ENCODE measurements at regions not wholly inside any gene's neighbourhood (a gene's known extent, or its start where the extent isn't known, plus 50 kb on each side); places are given as distances from the start of the nearest gene placed in this dataset.
"Not testable (repeated sequence)": the region's sequence is repeated elsewhere in the genome, so short reads cannot be mapped to it uniquely, and the experiment has no call there.

GRCh38 chr2:176854878-176855277 lies 357.7 kb upstream of the HNRNPA3 start:
- no peak for DNase-seq

- no peak for DNase-seq
These were observed 355.9 kb upstream of the HNRNPA3 start for GRCh38 chr2:176856683-176857082.

GRCh38 chr2:176865336-176865735 lies 347.3 kb upstream of the HNRNPA3 start:
- no peak for DNase-seq

DNA sequence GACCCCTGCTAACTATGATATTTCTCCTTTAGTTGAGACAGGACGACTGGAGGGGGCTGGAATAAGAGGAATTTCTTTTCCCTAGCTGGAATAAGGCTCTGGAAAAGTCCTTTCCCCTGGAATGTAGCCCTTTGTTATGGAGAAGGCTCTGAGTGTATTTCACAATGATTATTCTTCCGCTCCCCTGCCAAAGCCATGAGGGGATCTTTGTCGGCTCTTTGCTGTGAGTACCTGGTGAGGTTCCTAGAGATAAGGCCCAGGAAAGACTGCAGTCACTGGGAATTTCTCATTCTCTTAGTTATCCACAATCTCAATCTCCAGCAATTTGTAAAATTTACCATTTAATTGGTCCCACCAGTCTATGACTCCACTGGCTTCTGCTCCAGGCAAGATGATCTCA lies 340.2 kb upstream of the HNRNPA3 start:
- DNase-seq = no peak

DNA sequence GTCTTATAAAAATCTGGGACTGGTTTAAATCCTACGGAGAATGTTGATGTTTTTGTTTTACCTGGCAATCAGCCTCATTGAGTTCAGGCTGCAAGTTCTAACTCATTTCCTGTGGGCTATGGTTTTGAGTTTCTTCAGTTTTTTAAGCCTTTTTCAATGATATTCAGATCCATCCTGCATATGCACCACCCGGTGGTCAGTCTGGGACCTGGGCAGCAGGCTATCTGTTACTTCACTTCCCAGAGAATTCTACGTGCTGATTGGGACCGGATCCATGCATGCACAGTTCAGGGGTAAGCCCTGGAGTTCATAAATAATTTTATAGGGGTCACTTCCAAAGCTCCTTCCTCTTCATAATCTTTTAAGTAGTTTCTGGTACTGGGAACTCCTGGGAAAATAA lies 339.2 kb upstream of the HNRNPA3 start:
- no peak for DNase-seq

DNA sequence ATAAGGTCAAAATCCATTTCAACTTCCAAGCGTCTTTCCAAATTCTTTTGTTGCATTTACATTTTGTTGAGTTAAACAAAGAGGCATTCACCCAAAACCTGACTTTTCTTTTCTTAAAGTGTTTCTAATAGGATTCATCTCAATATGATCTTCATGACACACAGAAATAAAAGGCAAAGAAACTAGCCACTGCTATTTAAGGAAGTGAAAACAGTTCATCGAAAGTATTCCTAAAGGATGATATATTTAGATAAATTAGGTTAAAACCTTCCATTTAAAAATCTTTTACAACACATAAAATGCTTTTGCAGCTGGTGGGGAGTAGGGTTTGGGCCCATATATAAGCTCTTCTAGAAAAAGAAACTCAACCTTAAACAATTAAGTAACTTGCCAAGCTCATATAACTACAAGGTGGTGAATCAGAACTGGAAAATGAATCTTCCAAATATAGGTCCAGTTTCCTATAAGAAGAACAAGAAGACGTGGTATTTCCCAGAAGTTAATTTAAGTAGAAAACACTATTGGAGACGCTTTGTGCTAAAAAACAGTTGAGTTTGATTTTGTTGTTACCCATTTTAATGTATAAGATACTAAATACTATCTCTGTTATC lies 336.0 kb upstream of the HNRNPA3 start:
- no peak for DNase-seq

- no peak for DNase-seq
These were observed 333.1 kb upstream of the HNRNPA3 start for GRCh38 chr2:176879426-176879995.

GRCh38 chr2:176882045-176882444 lies 330.5 kb upstream of the HNRNPA3 start:
- DNase-seq = not testable (repeated sequence)

- DNase-seq = no peak
These were observed 327.5 kb upstream of the HNRNPA3 start for GRCh38 chr2:176885001-176885643.

- DNase-seq = no peak
These were observed 326.9 kb upstream of the HNRNPA3 start for GRCh38 chr2:176885661-176886060.

DNA sequence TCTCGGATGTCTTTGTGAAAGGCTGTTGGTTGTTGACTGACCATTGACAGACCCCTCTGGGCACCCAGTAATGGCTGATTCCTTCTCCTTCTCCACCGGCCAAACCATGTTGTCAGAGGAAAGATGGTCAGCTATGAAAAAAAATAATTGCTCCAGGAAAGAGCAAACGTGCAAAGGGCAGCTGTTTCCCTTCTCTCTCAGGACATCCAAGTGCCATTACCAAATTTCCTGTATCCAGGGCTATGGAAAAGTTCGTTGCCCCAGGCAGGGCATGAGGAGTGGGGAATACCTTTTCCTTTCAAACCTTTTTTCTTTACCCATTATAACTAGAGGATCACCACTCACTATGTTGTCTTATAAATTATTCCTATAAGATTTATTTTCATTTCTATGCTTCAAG lies 321.5 kb upstream of the HNRNPA3 start:
- no peak for DNase-seq

DNA sequence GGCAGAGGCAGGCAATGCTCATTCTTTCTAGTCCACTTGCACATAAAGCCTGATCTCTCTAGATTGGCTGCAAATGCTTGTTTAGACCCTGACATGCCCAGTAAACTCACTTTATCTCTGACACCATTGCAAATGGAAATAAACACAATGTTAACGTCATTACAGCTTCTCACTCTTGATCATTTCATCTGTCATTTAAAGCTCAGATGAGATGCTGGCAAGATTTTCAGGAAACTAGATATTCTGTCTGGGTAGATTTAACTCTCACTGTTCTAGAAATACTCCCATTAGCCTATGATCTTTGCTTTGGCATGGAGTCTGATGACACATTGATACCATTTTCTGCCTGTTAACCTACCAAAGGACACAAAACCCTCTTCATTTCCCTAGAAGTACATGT lies 320.7 kb upstream of the HNRNPA3 start:
- DNase-seq = no peak

DNA sequence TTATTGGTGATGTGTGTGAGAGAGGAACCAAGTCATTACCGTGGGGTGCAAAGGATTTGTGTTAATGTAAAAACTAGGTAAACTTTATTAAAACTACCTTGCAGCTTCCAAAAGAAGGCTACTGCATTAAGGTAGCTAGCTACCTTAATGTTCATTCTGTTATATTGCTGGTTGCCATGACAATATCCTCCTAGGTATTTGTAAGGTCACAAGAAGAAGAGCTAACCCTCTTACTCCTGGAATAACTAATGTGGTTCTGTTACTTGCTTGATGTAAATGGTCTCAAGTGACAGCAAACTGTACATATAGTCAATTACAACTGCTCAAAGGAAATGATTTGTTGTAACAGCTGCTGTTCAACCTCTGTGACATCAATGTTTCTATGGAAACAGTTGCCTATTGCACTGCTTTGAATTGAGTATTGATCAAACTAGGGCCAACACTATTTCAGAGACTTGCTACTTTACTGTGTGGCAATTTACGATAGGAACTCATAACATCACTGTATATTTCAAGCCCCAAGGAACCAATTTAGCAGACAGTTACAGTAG lies 319.8 kb upstream of the HNRNPA3 start:
- no peak for DNase-seq

DNA sequence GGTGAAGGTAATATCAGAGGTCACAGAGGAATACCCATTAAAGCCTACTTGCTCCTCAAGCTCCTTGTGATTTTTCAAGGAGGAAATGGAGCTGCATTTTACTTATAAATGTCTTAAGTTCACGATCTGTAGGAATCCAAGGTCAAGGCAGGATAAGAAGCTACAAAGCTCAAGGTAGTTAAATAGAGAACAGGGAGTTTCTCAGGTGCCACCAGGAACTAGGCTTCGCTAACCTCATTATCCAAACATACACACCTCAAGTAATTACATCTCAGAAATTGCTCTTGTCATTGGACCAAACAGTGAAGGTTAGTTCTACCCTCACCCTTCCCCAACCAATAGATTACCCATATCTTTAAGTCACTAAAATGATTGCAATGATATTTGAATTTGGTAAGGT lies 317.4 kb upstream of the HNRNPA3 start:
- DNase-seq = no peak

DNA sequence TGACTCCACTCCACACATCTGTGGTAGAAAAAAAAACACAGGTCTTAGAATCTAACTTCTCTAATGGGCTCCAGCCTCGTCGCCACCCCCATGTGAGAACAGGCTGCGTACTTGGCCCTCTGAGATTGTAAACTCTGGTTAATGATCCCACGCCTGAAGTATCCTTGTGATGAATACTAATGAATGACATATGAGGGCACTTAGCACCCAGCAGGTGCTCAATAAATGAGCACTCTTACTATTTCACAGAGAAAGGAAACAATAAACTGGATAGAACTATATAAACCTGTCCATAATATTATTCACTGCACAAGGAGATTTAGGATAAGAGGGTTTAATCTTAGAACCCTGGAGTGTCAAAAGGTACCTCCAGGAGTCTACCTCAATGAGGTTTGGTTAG lies 310.1 kb upstream of the HNRNPA3 start:
- no peak for DNase-seq

- DNase-seq = not testable (repeated sequence)
These were observed 308.5 kb upstream of the HNRNPA3 start for GRCh38 chr2:176904053-176904452.

DNA sequence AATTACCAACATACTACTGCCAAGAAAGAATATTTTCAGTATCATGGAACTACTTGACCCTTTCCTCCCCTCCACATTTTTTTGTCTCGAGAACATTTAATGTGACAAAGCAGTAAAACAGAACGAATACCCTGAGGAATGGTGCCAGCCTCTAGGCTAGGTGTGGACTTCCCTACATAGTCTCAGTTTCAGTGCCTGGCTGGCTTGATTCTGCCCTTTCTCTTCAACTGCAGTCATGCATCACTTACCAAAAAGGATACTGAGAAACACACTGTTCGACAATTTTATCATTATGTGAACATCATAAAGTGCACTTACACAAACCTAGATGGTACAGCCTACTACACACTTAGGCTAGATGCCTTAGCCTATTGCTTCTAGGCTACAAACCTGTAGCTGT lies 305.3 kb upstream of the HNRNPA3 start:
- DNase-seq = no peak

GRCh38 chr2:176910828-176911227 lies 301.8 kb upstream of the HNRNPA3 start:
- DNase-seq = no peak

- DNase-seq = no peak
These were observed 298.6 kb upstream of the HNRNPA3 start for GRCh38 chr2:176913955-176914354.

DNA sequence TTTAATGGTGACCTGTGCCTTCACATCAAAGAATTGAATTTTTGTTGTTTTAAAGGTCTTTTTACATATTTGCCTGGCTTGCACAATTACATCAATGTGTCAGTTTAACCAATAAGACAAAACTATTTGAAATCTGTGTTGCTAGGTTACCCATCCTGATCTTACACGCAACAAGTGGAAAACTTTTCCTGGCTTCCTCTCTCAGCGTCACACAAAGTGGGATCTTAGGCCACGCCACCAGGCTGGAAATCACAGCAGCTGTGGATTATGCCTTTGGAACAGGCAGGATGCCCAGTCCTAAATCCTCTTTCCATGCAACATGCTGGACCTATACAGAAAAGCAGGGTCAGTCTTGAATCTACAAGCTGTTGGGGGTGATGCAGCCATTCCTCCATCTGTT lies 298.2 kb upstream of the HNRNPA3 start:
- DNase-seq = no peak

- DNase-seq = not testable (repeated sequence)
These were observed 290.0 kb upstream of the HNRNPA3 start for GRCh38 chr2:176922545-176922944.

GRCh38 chr2:176923205-176923604 lies 289.4 kb upstream of the HNRNPA3 start:
- no peak for DNase-seq

DNA sequence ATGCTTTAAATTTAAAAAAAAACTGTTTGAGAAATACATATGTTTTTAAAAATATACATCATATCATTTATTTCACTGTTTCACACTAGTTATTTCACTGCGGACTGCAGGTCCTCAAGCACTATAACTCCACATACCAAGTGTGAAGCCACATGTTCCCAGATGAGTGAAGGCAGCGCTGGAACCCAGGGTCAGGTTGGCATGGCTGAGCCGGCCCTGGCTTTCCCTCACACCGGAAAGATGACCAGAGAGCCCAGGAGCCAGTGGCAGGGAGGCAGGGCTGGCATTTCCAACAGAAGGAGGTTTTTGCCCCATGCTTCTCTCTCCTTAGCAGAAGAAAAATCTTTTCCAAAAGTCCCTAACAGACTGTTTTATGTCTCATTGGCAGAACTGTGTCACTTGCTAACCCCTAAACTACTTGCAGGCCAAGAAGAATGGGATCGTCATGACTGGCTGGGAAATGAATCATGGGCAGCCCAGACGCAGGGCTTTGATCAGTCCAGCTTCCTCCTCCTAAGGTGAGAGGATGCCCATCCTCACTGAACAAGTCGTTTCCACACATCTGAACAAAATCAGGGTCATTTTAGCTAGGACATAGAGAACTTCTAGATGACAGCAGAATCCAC lies 287.6 kb upstream of the HNRNPA3 start:
- no peak for DNase-seq
